ENCODE measurements at regions not wholly inside any gene's neighbourhood (a gene's known extent, or its start where the extent isn't known, plus 50 kb on each side); places are given as distances from the start of the nearest gene placed in this dataset.

- TF ChIP-seq CTCF (IDR thresholded peaks at IDR 0.05) (no peak), ZFX (IDR thresholded peaks at IDR 0.05; ENCODE audit: borderline replicate concordance) (no peak)
Measured at GRCh38 chr3:22231061-22231460, 480.1 kb upstream of the ZNF385D start.

All from 22Rv1 (cell line).